GM19452 (cell line): ENCODE measurements at regions not wholly inside any gene's neighbourhood (a gene's known extent, or its start where the extent isn't known, plus 50 kb on each side); places are given as distances from the start of the nearest gene placed in this dataset.
"Not testable (repeated sequence)": the region's sequence is repeated elsewhere in the genome, so short reads cannot be mapped to it uniquely, and the experiment has no call there.

Experiments
- ATAC-seq: cut with Tn5 transposase; IDR thresholded peaks from one replicate; pipeline ENCODE4 v1.9.1; 2021; ENCODE audit not compliant: unreplicated experiment

DNA sequence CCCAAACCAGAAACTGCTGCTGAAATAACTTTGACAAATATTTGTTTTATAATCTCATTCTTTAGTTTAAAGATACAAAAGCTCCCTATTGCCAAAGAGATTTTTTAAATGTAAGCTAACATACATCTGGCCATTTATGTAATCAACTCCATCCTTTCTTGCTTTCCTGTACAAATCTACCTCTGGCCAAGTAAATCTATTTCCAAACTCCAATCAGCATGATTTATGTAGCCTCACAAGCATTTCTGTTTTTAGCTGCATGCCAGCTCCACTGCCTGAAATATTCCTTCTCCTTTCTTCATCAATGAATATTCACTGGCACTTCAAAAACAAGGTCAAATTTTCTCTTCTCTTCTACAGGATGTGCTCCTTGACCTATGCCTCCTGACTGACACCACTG lies 80.0 kb downstream of the SHOX2 start:
- ATAC-seq, result no peak

DNA sequence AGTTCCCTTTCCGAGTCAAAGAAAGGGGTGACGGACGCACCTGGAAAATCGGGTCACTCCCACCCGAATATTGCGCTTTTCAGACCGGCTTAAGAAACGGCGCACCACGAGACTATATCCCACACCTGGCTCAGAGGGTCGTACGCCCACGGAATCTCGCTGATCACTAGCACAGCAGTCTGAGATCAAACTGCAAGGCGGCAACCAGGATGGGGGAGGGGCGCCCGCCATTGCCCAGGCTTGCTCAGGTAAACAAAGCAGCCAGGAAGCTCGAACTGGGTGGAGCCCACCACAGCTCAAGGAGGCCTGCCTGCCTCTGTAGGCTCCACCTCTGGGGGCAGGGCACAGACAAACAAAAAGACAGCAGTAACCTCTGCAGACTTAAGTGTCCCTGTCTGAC lies 86.3 kb downstream of the SHOX2 start:
- ATAC-seq, result not testable (repeated sequence)

DNA sequence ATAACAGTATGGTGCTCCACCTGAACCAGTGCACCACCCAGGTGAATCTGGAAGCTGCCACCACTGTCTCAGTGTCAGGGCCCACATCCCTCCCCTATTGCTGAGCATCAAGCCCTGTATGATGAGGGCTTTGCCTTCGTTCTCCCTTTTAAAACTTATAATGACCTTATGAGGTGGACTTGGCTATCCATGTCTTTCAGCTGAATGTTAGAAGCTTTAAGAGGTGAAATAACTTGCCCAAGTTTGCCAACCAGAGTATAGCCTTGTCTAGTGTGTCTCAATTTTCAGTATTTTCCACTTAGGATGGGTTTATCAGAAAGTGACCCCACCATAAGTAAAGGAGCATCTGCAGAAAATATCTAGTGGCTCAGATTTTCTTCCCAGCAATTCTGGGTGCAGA lies 87.8 kb downstream of the SHOX2 start:
- no peak for ATAC-seq

DNA sequence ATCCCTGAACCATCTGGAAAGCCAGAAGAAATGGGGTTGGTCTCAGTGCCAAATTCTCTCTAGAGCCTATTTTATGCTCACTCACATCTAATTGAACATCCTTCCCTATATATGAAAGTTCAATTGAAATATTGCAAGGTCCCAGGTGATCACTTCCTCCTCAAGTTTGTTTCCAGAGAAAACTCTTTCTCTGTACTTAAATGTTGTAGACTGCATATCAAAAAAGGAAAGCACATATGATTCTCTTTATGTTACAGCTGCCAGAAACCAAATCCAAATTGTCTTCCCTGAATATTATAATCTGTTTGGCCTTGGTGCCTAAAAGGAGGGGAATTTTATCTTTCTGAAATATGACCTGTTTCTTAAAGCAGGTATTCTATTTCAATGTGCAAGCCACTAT lies 93.3 kb downstream of the SHOX2 start:
- ATAC-seq, result no peak

DNA sequence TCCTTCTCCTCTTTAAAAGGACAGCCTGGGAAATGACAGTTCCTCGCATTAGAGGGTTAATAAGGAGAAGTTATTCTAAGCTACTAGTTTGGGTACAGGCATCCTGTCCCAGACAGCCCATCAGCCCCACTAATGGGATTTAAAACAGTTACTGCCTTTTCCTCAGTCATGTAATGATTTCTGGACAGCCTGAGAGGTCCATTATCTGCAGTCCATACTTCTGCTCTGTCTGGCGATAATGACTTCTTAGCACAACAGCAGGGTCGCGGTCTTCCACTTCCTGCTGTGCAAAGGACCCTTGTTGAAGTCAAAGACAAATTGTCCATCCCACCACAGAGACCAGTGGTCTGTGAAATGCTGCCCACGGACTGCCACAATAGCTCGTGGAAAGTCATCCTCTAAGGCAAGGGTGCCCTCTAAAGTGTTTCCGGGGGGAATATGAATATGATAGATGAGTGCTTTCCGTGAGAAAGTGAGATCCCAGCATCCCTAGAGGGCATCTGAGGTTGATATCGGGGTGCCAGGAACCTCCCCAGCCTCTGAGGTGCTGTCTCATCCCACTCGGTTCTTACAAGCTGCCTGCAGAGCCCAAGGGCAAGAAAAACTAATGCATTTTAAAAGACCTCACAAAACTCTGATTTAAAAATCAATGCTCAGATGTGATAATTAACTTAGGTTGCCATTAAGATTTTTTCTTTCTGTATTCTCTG lies 100.7 kb downstream of the SHOX2 start:
- ATAC-seq, result no peak

DNA sequence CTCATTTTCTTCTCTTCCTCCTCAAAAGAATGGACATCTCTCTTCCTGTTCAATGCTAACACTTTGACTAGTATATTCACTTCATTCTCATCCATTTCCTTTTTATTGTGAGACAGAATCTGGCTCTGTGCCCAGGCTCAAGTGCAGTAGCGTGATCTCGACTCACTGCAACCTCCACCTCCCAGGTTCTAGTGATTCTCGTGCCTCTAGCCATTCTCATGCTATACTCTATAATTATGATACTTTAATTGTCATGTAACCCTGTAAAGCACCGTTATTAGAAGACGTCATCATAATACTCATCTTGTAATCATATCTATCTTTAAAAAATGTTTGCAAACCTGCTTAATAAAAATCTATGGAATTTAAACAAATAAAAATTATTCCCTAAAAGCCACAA lies 107.0 kb downstream of the SHOX2 start:
- ATAC-seq, result no peak

DNA sequence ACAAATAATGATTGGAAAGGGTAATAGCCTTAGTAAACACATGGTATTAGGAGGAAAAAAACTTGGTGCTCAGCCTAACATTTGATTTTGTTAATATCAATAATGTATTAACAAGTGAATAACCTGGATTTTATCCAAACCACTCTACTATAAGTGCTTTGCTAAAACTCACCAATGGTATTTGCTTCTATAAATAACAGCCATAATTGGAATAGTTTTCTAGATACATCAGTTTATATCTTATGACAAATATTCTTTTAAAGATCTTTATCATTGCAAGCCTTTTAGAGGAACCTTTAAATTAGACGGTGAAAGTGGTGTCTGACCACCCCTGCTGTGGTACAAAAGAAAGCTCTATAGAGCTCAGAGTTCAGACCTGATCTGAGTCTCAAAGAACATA lies 123.9 kb downstream of the SHOX2 start:
- ATAC-seq, result no peak

DNA sequence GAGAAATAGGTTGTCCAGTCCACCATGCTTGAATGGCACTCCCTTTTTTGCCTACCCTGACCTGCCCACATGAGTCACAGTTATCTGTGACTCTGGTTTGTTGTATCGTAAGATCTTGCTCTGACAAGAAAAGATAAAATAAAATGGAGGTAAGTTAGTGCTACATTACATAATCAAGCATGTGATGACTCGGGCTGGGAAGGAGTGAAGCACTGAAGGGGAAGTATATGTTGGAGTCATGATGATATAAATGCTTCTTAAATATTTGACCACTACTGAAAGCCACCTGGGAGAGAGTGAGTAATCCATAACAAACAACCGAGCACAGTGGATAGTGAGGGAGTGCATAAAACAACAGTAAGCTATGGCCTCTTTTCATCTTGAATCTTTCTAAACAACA lies 124.4 kb downstream of the SHOX2 start:
- no peak for ATAC-seq

DNA sequence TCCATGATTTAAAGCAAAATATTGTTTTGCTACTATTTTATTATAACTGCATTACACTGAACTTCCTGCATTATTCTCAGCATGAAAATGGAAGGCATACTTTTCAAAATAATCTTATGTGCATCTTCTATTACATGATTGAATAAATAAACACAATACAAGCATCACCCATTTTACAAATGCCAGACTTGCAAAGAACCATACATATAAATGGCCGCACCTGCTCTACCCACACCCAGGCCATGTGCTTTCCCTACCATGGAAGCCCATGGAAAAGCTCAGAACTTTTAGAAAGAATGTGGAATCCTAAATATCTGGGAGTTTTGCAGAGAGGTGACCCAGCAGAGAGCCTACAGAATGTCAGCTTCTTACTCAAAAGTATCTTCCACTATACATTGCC lies 127.2 kb downstream of the SHOX2 start:
- ATAC-seq, result no peak

DNA sequence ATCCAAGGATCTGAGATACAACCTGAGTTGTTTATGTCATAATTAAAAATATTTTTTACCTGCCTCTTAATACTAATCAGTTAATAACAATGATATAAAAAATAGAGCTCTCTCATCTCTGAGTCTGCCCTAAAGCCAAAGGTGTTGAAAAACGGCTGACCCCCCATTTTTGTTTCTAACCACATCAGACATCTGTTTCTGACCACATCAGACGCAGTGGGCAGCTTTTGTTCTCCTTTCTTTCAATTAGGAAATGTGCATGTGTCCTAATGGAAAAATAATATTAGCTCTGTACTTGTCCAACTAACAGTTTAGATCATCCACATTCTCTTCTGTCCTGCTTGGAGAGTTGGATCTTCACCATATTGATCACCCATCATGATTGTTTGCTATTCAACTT lies 144.6 kb downstream of the SHOX2 start:
- ATAC-seq, result no peak

DNA sequence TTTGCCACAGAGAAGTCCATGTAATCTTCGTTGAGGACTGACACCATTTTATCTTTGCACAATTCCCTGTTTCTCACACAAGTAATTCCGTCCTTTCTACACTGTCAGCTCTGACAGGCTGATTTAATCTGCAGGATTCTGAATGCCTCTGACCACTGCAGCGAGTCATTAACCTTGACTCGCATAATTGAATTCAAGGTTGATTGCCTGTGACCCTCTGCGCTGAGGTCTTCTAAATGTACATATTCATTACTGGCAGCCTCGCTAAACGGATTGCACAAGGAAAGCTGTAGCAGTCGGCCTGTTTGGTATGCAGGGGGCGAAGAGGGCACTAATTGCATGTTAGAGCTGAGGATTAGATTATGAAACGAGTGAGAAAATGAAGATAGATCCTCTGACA lies 147.8 kb downstream of the SHOX2 start:
- ATAC-seq, result no peak

DNA sequence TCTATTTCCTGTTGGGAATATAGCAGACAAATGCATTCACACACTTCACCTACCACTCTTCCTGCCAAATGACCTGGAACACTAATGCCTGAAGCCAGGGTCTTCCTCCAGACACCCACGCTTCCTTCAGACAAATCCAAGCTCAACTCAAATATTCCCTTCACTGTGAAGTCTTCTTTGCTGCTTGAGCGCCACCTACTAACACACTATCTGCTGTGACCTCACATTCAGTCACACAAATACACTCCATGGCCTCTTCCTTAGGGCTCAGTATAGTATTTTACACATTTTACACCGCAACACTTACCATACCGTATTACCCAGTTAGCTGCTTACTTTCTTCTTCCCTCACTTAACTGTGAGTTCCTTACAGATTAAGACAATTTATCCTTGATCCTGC lies 149.4 kb downstream of the SHOX2 start:
- no peak for ATAC-seq

DNA sequence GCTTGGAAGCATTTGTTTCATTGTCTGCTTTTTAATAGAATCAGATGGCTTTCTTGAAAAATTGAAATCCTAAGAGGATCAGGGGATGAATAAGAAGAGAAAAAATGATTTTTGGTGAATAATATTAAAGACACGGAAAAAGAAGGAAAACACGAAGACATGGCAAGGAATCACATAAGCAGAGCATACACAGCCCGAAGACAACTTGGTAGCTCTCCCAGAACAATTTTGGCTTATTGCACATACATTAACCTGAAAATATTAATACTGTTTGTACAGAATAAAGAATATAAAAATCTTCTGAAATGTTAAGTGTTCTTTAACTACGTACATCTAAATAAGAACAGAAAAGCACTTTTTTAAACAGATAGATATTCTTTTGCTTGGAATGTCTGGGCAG lies 150.0 kb downstream of the SHOX2 start:
- ATAC-seq, result no peak

DNA sequence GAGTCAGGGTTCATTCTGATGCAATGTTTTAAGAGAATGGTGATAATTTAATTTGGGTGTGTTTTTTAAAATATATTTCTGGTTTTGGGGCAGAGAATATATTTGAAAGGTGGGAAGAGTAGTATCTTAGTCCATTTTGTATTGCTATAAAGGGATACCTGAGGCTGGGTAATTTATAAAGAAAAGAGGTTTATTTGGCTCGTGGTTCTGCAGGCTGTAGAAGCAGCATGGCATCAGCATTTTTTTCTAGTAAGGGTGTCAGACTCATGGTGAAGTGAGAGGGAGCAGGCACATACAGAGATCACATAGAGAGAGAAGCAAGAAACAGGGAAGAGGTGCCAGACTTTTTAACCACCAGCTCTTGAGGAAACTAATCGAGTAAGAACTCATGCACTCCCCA lies 152.7 kb downstream of the SHOX2 start:
- no peak for ATAC-seq

DNA sequence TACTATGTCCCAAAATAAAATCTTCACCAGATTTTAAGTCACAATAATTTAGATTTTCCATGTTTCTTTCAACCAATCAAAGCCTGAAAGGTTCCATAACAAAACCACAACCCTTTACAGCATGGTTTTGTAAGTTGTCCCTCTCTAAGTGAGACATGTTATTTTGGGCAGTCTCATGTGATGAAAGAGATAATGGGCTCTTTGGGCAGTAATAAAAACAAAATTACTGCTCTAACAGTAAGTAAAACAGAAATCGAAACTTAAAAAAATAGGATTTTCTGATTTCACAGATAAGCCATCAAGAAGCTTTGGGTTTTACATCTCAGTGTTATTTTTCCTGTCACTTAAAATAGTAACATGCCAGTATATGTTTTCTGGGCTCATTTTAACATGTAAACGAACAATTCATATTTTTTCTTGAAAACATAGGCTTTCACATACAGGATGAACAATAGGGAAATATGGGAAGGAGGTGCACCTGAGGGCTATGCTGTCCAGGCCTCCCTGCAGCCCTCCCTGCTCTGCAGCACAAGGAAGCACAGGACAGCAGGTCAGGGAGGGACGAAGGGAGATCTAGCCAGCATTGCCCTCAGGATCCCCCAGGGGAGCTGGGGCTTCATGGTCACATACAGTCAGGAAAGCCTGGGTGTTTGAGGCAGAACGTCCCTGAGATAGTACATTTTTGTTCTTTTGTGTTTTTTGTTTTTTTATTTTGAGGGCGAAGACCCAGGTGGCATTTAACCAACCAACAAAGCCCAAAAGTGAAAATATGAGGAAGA lies 157.4 kb downstream of the SHOX2 start:
- no peak for ATAC-seq

DNA sequence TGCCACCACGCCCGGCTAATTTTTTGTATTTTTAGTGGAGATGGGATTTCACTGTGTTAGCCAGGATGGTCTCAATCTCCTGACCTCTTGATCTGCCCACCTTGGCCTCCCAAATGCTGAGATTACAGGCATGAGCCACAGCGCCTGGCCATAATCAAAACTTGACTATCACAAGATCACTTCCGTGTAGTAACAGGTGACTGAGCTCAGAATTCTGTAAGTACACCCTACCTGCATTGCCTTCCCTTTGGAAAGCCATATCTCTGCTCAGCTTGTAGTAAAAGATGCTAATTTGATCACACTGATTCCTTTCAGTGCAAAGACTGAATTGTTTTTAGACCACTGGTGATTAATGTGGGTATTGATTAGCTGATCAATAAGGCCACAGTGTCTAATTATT lies 167.1 kb downstream of the SHOX2 start:
- ATAC-seq, result no peak

DNA sequence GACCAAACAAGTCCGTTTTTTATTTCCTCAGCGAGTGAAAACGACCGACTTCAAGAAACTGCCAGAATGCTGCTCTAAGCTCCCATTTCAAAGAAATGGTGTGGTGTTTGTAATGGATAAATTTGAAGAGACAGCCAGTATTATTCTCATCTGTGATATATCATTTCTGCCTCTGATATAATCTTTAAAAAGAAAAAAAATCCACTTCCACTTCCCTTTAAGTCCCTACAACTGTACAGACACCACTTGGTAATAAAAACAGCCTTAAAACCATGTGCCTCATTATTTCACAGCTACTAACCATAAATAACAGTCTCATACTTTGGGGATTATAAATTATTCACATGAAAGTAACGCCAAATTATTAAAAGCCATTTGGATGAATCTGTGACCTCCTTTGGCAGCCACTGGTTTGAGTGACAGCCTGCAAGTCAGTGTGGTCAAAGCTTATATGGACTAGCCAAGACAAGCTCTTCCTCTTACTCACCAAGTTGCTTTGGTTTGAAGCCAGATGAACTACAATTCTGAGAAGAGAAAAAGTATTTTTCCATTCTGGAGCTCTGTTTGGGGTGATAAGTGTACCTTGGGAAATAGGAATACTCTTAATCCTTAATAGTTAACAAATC lies 168.0 kb downstream of the SHOX2 start:
- ATAC-seq, result no peak

DNA sequence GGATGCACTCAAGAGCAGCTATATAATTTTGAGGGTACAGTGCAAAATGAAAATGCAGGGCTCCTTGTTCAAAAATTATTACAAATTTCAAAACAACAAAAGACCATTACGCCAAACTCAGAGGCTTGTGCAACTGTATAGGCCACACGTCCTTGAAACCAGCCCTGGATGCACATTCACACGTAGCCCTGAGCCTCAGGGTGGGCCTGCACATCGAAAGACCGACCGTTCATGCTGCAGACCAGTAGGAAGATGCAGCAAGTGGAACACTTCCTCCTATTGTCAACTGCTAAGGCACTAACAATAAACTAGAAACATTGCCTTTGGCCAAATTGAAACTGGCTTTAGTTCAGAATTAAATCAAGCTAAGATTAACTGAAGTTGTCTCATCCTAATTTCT lies 174.7 kb downstream of the SHOX2 start:
- no peak for ATAC-seq

DNA sequence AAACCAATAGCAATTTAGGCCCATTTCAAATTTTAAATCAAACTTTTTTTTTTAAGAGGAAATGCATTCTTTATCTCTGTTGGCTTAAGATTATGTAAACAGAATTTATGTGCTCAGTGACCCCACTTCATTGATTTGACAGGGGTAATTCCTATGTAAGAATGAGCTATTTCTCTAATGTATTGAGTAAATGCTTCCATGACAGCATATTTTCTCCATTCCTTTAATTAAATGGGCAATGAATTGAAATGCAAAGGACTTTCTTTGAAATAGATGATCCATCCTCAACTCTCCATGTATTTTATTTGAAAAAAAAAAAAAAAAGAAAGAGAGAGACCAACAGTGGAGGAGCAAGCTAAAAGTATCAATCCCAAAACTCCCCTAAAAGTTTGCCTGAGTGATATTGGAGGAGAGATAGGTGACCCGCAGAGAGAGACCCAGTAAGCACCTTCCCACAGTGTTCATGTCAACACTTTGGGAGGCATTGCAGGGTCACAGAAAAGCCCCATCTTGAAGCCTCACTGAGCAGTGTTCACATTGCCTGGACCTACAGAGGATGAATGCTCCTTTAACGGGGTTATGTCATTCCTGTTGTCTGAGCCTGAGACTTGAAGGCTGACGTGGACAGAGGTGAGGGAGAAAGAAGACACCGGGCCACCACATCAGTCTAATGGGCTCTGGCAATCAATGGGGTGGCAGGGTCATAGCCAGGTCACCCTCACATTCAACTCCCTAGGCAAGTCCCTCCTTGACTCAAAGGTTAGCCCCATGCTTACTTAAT lies 176.0 kb downstream of the SHOX2 start:
- ATAC-seq, result no peak

DNA sequence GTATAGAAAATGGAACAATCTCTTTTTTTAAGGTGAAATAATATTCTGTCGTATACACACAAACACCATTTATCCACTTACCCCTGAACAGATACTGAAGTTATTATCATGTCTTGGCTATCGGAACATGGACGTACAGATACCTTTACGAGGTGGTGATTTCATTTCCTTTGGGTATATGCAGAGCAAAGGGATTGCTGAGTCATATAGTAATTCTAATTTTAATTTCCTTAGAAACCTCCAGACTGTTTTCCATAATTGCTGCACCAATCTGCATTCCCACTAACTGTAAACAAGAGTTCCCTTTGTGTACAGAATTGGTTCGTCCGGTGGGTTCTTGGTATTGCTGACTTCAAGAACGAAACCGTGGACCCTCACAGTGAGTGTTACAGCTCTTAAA lies 179.4 kb downstream of the SHOX2 start:
- no peak for ATAC-seq

DNA sequence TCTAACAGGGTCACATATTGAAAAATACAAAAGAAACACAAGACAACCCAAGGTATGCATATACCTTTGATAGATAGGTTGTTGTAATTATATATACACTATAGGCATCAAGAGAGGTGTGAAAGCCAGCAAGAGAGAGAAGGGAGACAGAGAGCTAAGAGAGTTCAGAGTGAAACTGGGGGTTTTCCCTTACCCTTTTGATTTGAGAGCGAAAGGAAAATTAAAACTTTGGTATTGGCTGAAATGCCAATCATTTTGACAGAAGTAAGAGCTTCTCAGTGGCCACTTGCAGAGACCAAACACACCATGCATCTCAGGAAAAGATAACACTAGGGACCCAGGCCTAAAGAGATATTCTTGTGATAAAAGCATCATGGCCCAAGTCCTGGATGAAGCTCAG lies 183.6 kb downstream of the SHOX2 start:
- peak; percentile 52 for ATAC-seq

DNA sequence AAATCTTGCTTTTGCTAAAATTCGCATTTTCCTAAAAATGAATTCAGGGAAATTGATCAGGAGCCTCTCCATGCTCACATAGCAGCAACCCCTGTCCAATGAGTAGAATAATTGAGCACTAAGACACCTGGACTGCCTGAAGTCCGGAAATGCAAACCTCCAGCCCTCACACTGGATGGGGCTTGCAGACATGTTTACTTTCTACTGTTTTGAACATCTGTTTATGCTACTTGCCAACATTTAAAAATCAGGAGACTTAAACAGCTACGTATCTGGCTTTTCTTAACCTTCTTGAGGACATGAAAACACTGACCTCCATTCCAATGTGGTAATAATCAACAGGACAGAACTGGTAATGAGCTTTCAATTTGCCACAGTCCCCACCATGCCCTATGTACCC lies 184.4 kb downstream of the SHOX2 start:
- no peak for ATAC-seq
